Upper lobe of left lung (tissue), 4 donors: ENCODE measurements at regions not wholly inside any gene's neighbourhood (a gene's known extent, or its start where the extent isn't known, plus 50 kb on each side); places are given as distances from the start of the nearest gene placed in this dataset.

Experiments
- CTCF ChIP-seq, 6 experiments: fragments of 450-650 bp in 4 of 6; fragments of 200-600 bp in 2 of 6; sonication (generic) in 2 of 6; IDR thresholded peaks; one replicate each; pipeline ENCODE4 v1.5.1; 2016 to 2019; ENCODE audit warnings: antibody characterized with exemption in 6 of 6
- EP300 ChIP-seq, 4 donors: sonication (generic); formaldehyde crosslinking; IDR thresholded peaks; one replicate each; pipeline ENCODE4 v1.5.1; 2017; ENCODE audit warnings: antibody characterized with exemption in 4 of 4, control low read depth in 2 of 4
- POLR2A ChIP-seq, 4 donors: fragments of 450-650 bp; IDR thresholded peaks; one replicate each; pipeline ENCODE4 v1.5.1; 2016 to 2017; ENCODE audit warnings: antibody characterized with exemption in 4 of 4, mild to moderate bottlenecking in 2 of 4
- POLR2AphosphoS5 ChIP-seq, 2 donors: sonication (generic); formaldehyde crosslinking; IDR thresholded peaks; one replicate each; pipeline ENCODE4 v1.5.1; 2017; ENCODE audit warnings: antibody characterized with exemption in 2 of 2

- TF ChIP-seq EP300 (IDR thresholded peaks at IDR 0.05) = no peak
- TF ChIP-seq POLR2A (IDR thresholded peaks at IDR 0.05) = no peak
- TF ChIP-seq CTCF (IDR thresholded peaks at IDR 0.05) = no peak
- TF ChIP-seq POLR2AphosphoS5 (IDR thresholded peaks at IDR 0.05) = no peak
Measured at GRCh38 chr10:64617085-64617484, 1095.9 kb downstream of the REEP3 start.
